BJ (cell line): ENCODE measurements at regions not wholly inside any gene's neighbourhood (a gene's known extent, or its start where the extent isn't known, plus 50 kb on each side); places are given as distances from the start of the nearest gene placed in this dataset.

Experiments
- CTCF ChIA-PET: fragments of 350-600 bp; formaldehyde crosslinking; extraction: SDS; loops from one replicate; lab custom pipeline; 2021; ENCODE audit warnings: antibody characterized with exemption, inconsistent platforms; lab: Yijun Ruan, JAX
- POLR2A ChIA-PET: fragments of 300-600 bp; sonication (Branson Sonifier 250); formaldehyde crosslinking; extraction: SDS; loops from one replicate; lab custom pipeline; 2021; ENCODE audit warnings: antibody characterized with exemption; lab: Charles Lee
- DNase-seq: peaks from one replicate; pipeline ENCODE4 v3.0.0-alpha.2; 2011; ENCODE audit warnings: low read depth
- H3K27me3 ChIP-seq: 2 replicates; pipeline ENCODE4 v1.6.0; 2011; ENCODE audit warnings: low read length; ENCODE audit not compliant: control insufficient read depth, insufficient read depth
- H3K36me3 ChIP-seq: 2 replicates; pipeline ENCODE4 v1.5.1; 2011; ENCODE audit warnings: low read length; ENCODE audit not compliant: control insufficient read depth, insufficient read depth
- H3K4me3 ChIP-seq: 2 replicates; pipeline ENCODE4 v1.5.1; 2011; ENCODE audit warnings: low read depth, mild to moderate bottlenecking, control low read depth, low read length
- CTCF ChIP-seq: IDR thresholded peaks from 2 replicates; pipeline ENCODE4 v1.5.1; 2011; ENCODE audit warnings: low read depth, mild to moderate bottlenecking, control low read depth, inconsistent platforms, low read length, moderate library complexity; ENCODE audit not compliant: insufficient read depth

- ChIA-PET POLR2A (interaction anchor here (0.7 kb wide), 1 partner anchor 19 kb away, joined by 3 read pairs; no protein-coding TSS in a partner anchor), CTCF (interaction anchor here (0.7 to 1.0 kb wide), 3 partner anchors 12 to 20 kb away, joined by 3 read pairs; no protein-coding TSS in a partner anchor)
- TF ChIP-seq CTCF = no peak
- Histone ChIP-seq H3K36me3 (no peaks in the 10 kb centered on the region), H3K4me3 (no peak overlapping the region), H3K27me3 (no peaks in the 10 kb centered on the region)
- peak; percentile 80 for DNase-seq
Measured at GRCh38 chr10:10804998-10805740, 212.5 kb upstream of the CELF2 start.

GRCh38 chr10:10807106-10807505 lies 210.6 kb upstream of the CELF2 start:
- H3K36me3 ChIP-seq = no peaks in the 10 kb centered on the region
- no peak for TF ChIP-seq CTCF
- H3K4me3 ChIP-seq = no peak overlapping the region
- ChIA-PET CTCF (no interaction called here), POLR2A (no interaction called here)
- H3K27me3 ChIP-seq = no peaks in the 10 kb centered on the region
- DNase-seq = no peak

GRCh38 chr10:10811562-10811961 lies 206.1 kb upstream of the CELF2 start:
- Histone ChIP-seq H3K4me3 (no peak overlapping the region), H3K27me3 (no peaks in the 10 kb centered on the region), H3K36me3 (no peaks in the 10 kb centered on the region)
- POLR2A ChIA-PET = no interaction called here
- CTCF ChIA-PET = interaction anchor here (1.2 to 1.5 kb wide), 2 partner anchors 17 to 184 kb away, joined by 3 read pairs; no protein-coding TSS in a partner anchor
- DNase-seq = no peak
- no peak for TF ChIP-seq CTCF

- POLR2A ChIA-PET = no interaction called here
- TF ChIP-seq CTCF = no peak
- CTCF ChIA-PET = no interaction called here
- Histone ChIP-seq H3K36me3 (no peaks in the 10 kb centered on the region), H3K27me3 (no peaks in the 10 kb centered on the region), H3K4me3 (no peak overlapping the region)
- DNase-seq = no peak
Measured at GRCh38 chr10:10813656-10814055, 204.0 kb upstream of the CELF2 start.

- Histone ChIP-seq H3K27me3 (no peaks in the 10 kb centered on the region), H3K36me3 (no peaks in the 10 kb centered on the region), H3K4me3 (no peak overlapping the region)
- POLR2A ChIA-PET = no interaction called here
- no peak for TF ChIP-seq CTCF
- no peak for DNase-seq
- CTCF ChIA-PET = no interaction called here
Measured at GRCh38 chr10:10814069-10814468, 203.6 kb upstream of the CELF2 start.
